ENCODE measurements at regions not wholly inside any gene's neighbourhood (a gene's known extent, or its start where the extent isn't known, plus 50 kb on each side); places are given as distances from the start of the nearest gene placed in this dataset.

- Histone ChIP-seq H3K4ac (ENCODE audit: low read depth, low read length) (peak within 1 kb of the TSS; percentile 42), H2AK5ac (ENCODE audit: low read depth, low read length) (peak within 1 kb of the TSS; percentile 82), H3K9ac (ENCODE audit: low read depth, low read length) (peak within 1 kb of the TSS; percentile 98), H4K20me1 (ENCODE audit: insufficient read depth, low read length) (peaks cover 49% of the 10 kb centered on the region), H3K9me3 (ENCODE audit: control insufficient read depth, insufficient read depth, low read length) (no peaks in the 10 kb centered on the region; the same call in 1 of the 2 replicates), H3K4me1 (ENCODE audit: control insufficient read depth, insufficient read depth, low read length) (peaks cover 2% of the 10 kb centered on the region; the same call in 1 of the 2 replicates), H3K23ac (ENCODE audit: low read depth, low read length) (peak within 1 kb of the TSS; percentile 90), H3K27me3 (ENCODE audit: control insufficient read depth, insufficient read depth, low read length) (peaks cover 10% of the 10 kb centered on the region), H3K14ac (replicated peaks; ENCODE audit: low read depth, low read length) (peak within 1 kb of the TSS; percentile 79), H2BK20ac (ENCODE audit: low read depth, low read length) (no peak within 1 kb of the TSS; the same call in 1 of the 2 replicates), H3K18ac (ENCODE audit: low read depth, low read length) (peak within 1 kb of the TSS; percentile 78), H2BK120ac (ENCODE audit: low read depth, low read length) (peak within 1 kb of the TSS; percentile 21; the same call in 1 of the 2 replicates), H3K27ac (ENCODE audit: insufficient read depth, low read length) (peak within 1 kb of the TSS; percentile 84), H2BK15ac (ENCODE audit: low read depth, low read length) (peak within 1 kb of the TSS; percentile 44; the same call in 1 of the 3 replicates), H4K8ac (ENCODE audit: low read depth in 2 of 2, low read length in 2 of 2) (peak within 1 kb of the TSS; percentile 53 to 90; a peak in 3 of 4 replicates), H3K9me1 (ENCODE audit: insufficient read depth, low read length) (no peaks in the 10 kb centered on the region; the same call in none of the 2 replicates), H4K5ac (ENCODE audit: low read depth, low read length) (peak within 1 kb of the TSS; percentile 22; the same call in 1 of the 2 replicates), H2AK9ac (replicated peaks; ENCODE audit: low read depth, low read length, poor library complexity) (peak within 1 kb of the TSS; percentile 92), H3K4me3 (ENCODE audit: insufficient read depth, low read depth, low read length) (peak within 1 kb of the TSS; percentile 98), H3K79me1 (ENCODE audit: low read depth in 1 of 2, low read length in 2 of 2) (peaks cover 19 to 38% of the 10 kb centered on the region in 2 experiments), H4K91ac (ENCODE audit: insufficient read depth, low read depth, low read length) (peak within 1 kb of the TSS; percentile 81), H2BK5ac (ENCODE audit: low read depth, low read length, poor library complexity, severe bottlenecking) (peak within 1 kb of the TSS; percentile 63), H2AFZ (replicated peaks; ENCODE audit: low read length, poor library complexity) (peak within 1 kb of the TSS; percentile 93), H3K4me2 (ENCODE audit: low read depth, low read length) (peak within 1 kb of the TSS; percentile 94), H3K36me3 (ENCODE audit: control insufficient read depth, insufficient read depth, low read length) (no peaks in the 10 kb centered on the region), H3K56ac (ENCODE audit: extremely low read depth, insufficient read depth, low read length) (peak within 1 kb of the TSS; percentile 75)
- in situ Hi-C loops (cut with MboI; ENCODE audit: low sequenced_read_pairs) (loop anchor here (25.0 kb wide), 1 partner anchor 641 kb away; no protein-coding TSS in a partner anchor), intact Hi-C loops (cut with micrococcal nuclease) (loop anchor here (1.0 to 10.0 kb wide), 8 partner anchors 146 to 569 kb away; partner anchors contain the start of gene GXYLT2), dilution Hi-C loops (cut with HindIII; ENCODE audit: low sequenced_read_pairs, unreplicated experiment) (no loop called here)
- 0% methylated on average over 2 of the region's 49 CpGs; no CpG with 5 or more reads in 1 of the 2 experiments for WGBS, 2 experiments (ENCODE audit: extremely low coverage in 2 of 2, insufficient read length in 1 of 2)
- DNase-seq (peak; percentile 18), ATAC-seq (ENCODE audit: low read depth) (peak; percentile 36)
- peak; percentile 22; the same call in 1 of the 2 replicates for TF ChIP-seq POLR2A (IDR thresholded peaks at IDR 0.05; ENCODE audit: low read depth, low read length)
- TF ChIP-seq RFX5 (IDR thresholded peaks at IDR 0.05; ENCODE audit: low read depth, low read length), result no peak
- TF ChIP-seq MXI1 (IDR thresholded peaks at IDR 0.05; ENCODE audit: borderline replicate concordance, low read depth, low read length), result no peak
- TF ChIP-seq CTCF (conservative IDR thresholded peaks at IDR 0.05; ENCODE audit: low read depth, low read length), result 0 out of 2 replicates have a peak, but pooled peaks have one; percentile 3
- 0 out of 2 replicates have a peak, but pooled peaks have one; percentile 26 for TF ChIP-seq MAZ (IDR thresholded peaks at IDR 0.05; ENCODE audit: borderline replicate concordance, low read depth, low read length)
- TF ChIP-seq NFE2L2 (IDR thresholded peaks at IDR 0.05; ENCODE audit: low read depth, low read length), result no peak
- TF ChIP-seq SMC3 (IDR thresholded peaks at IDR 0.05; ENCODE audit: low read depth, low read length), result no peak
- POLR2A ChIA-PET (ENCODE audit: unreplicated experiment), result no interaction called here
- BruUV-seq (replicated peaks), result no TSS peak
- CTCF ChIA-PET, result interaction anchor here (0.6 kb wide), 1 partner anchor 66 kb away, joined by 3 read pairs; no protein-coding TSS in a partner anchor
Observed at GRCh38 chr3:72446218-72447058, 401.8 kb downstream of the SHQ1 start, which contains the start of gene RYBP. Gene RYBP (minus strand): TSS chr3:72446621.

All from IMR-90 (cell line).